ENCODE measurements at regions not wholly inside any gene's neighbourhood (a gene's known extent, or its start where the extent isn't known, plus 50 kb on each side); places are given as distances from the start of the nearest gene placed in this dataset.
"Not testable (repeated sequence)": the region's sequence is repeated elsewhere in the genome, so short reads cannot be mapped to it uniquely, and the experiment has no call there.

GRCh38 chr3:88469216-88469615 is 319.5 kb downstream of the C3orf38 start:
- FAIRE-seq, result no peak
- no peak for TF ChIP-seq POLR2A (IDR thresholded peaks at IDR 0.05; ENCODE audit: low read depth, low read length)
- DNase-seq (ENCODE audit: insufficient read length, low spot score), result no peak

- no peak for TF ChIP-seq POLR2A (IDR thresholded peaks at IDR 0.05; ENCODE audit: low read depth, low read length)
- FAIRE-seq, result no peak
- DNase-seq (ENCODE audit: insufficient read length, low spot score), result no peak
These were observed 328.7 kb downstream of the C3orf38 start for GRCh38 chr3:88478460-88478859.

GRCh38 chr3:88480822-88481221 is 331.1 kb downstream of the C3orf38 start:
- FAIRE-seq, result no peak
- no peak for TF ChIP-seq POLR2A (IDR thresholded peaks at IDR 0.05; ENCODE audit: low read depth, low read length)
- DNase-seq (ENCODE audit: insufficient read length, low spot score), result no peak

GRCh38 chr3:88485001-88485400 is 335.2 kb downstream of the C3orf38 start:
- no peak for TF ChIP-seq POLR2A (IDR thresholded peaks at IDR 0.05; ENCODE audit: low read depth, low read length)
- FAIRE-seq (no peak), DNase-seq (ENCODE audit: insufficient read length, low spot score) (no peak)

- DNase-seq (ENCODE audit: insufficient read length, low spot score); FAIRE-seq: not testable (repeated sequence)
These were observed 359.1 kb downstream of the C3orf38 start for GRCh38 chr3:88508818-88509217.

GRCh38 chr3:88509582-88509981 is 359.8 kb downstream of the C3orf38 start:
- no peak for FAIRE-seq
- DNase-seq (ENCODE audit: insufficient read length, low spot score), result no peak
- no peak for TF ChIP-seq POLR2A (IDR thresholded peaks at IDR 0.05; ENCODE audit: low read depth, low read length)

GRCh38 chr3:88528494-88528893 is 378.7 kb downstream of the C3orf38 start:
- DNase-seq (ENCODE audit: insufficient read length, low spot score) (no peak), FAIRE-seq (no peak)
- TF ChIP-seq POLR2A (IDR thresholded peaks at IDR 0.05; ENCODE audit: low read depth, low read length), result no peak

GRCh38 chr3:88534534-88534933 is 384.8 kb downstream of the C3orf38 start:
- no peak for TF ChIP-seq POLR2A (IDR thresholded peaks at IDR 0.05; ENCODE audit: low read depth, low read length)
- DNase-seq (ENCODE audit: insufficient read length, low spot score) (no peak), FAIRE-seq (no peak)

- TF ChIP-seq POLR2A (IDR thresholded peaks at IDR 0.05; ENCODE audit: low read depth, low read length), result no peak
- FAIRE-seq (no peak), DNase-seq (ENCODE audit: insufficient read length, low spot score) (no peak)
These were observed 385.8 kb downstream of the C3orf38 start for GRCh38 chr3:88535563-88535962.

- TF ChIP-seq POLR2A (IDR thresholded peaks at IDR 0.05; ENCODE audit: low read depth, low read length), result no peak
- no peak for FAIRE-seq
- no peak for DNase-seq (ENCODE audit: insufficient read length, low spot score)
These were observed 393.2 kb downstream of the C3orf38 start for GRCh38 chr3:88542916-88543315.

- no peak for FAIRE-seq
- TF ChIP-seq POLR2A (IDR thresholded peaks at IDR 0.05; ENCODE audit: low read depth, low read length), result no peak
- no peak for DNase-seq (ENCODE audit: insufficient read length, low spot score)
These were observed 422.7 kb downstream of the C3orf38 start for GRCh38 chr3:88572450-88572849.

GRCh38 chr3:88573472-88573871 is 423.7 kb downstream of the C3orf38 start:
- FAIRE-seq (no peak), DNase-seq (ENCODE audit: insufficient read length, low spot score) (no peak)
- TF ChIP-seq POLR2A (IDR thresholded peaks at IDR 0.05; ENCODE audit: low read depth, low read length), result no peak

- FAIRE-seq (no peak), DNase-seq (ENCODE audit: insufficient read length, low spot score) (no peak)
- no peak for TF ChIP-seq POLR2A (IDR thresholded peaks at IDR 0.05; ENCODE audit: low read depth, low read length)
These were observed 424.4 kb downstream of the C3orf38 start for GRCh38 chr3:88574146-88574545.

GRCh38 chr3:88584451-88584850 is 434.7 kb downstream of the C3orf38 start:
- TF ChIP-seq POLR2A (IDR thresholded peaks at IDR 0.05; ENCODE audit: low read depth, low read length), result no peak
- FAIRE-seq (no peak), DNase-seq (ENCODE audit: insufficient read length, low spot score) (no peak)

GRCh38 chr3:88586121-88586640 is 436.4 kb downstream of the C3orf38 start:
- no peak for DNase-seq (ENCODE audit: insufficient read length, low spot score)
- no peak for FAIRE-seq
- no peak for TF ChIP-seq POLR2A (IDR thresholded peaks at IDR 0.05; ENCODE audit: low read depth, low read length)

GRCh38 chr3:88589138-88589537 is 439.4 kb downstream of the C3orf38 start:
- DNase-seq (ENCODE audit: insufficient read length, low spot score) (no peak), FAIRE-seq (no peak)
- no peak for TF ChIP-seq POLR2A (IDR thresholded peaks at IDR 0.05; ENCODE audit: low read depth, low read length)
